GM23248 (cell line): ENCODE measurements at regions not wholly inside any gene's neighbourhood (a gene's known extent, or its start where the extent isn't known, plus 50 kb on each side); places are given as distances from the start of the nearest gene placed in this dataset.

ENCODE experiments used
- DNase-seq: peaks from one replicate; pipeline ENCODE4 v3.0.0-alpha.2; 2015
- H2AFZ ChIP-seq: fragments of 200-600 bp; sonication (generic); 2 replicates; pipeline ENCODE4 v1.6.1; 2016; ENCODE audit warnings: antibody characterized with exemption
- H3F3A ChIP-seq: fragments of 200-600 bp; sonication (generic); 2 replicates; pipeline ENCODE4 v1.6.1; 2016; ENCODE audit warnings: mild to moderate bottlenecking, antibody characterized with exemption, mixed run types; ENCODE audit not compliant: insufficient read depth
- H3K27ac ChIP-seq: fragments of 200-600 bp; sonication (generic); 2 replicates; pipeline ENCODE4 v1.5.1; 2016; ENCODE audit warnings: mild to moderate bottlenecking
- H3K27me3 ChIP-seq: fragments of 200-600 bp; sonication (generic); replicated peaks from 2 replicates; pipeline ENCODE4 v1.6.1; 2016; ENCODE audit warnings: mild to moderate bottlenecking; ENCODE audit not compliant: insufficient read depth
- H3K36me3 ChIP-seq: fragments of 200-600 bp; sonication (generic); 2 replicates; pipeline ENCODE4 v1.6.1; 2016; ENCODE audit warnings: low read depth, mild to moderate bottlenecking
- H3K4me1 ChIP-seq: fragments of 200-600 bp; sonication (generic); 2 replicates; pipeline ENCODE4 v1.6.1; 2016; ENCODE audit warnings: mild to moderate bottlenecking; ENCODE audit not compliant: insufficient read depth
- H3K4me2 ChIP-seq: fragments of 200-600 bp; sonication (generic); one replicate; pipeline ENCODE4 v1.6.1; 2016; ENCODE audit warnings: mild to moderate bottlenecking; ENCODE audit not compliant: unreplicated experiment
- H3K4me3 ChIP-seq: fragments of 200-600 bp; sonication (generic); 2 replicates; pipeline ENCODE4 v1.5.1; 2016; ENCODE audit warnings: mild to moderate bottlenecking
- H3K79me2 ChIP-seq: fragments of 200-600 bp; sonication (generic); 2 replicates; pipeline ENCODE4 v1.6.1; 2016; ENCODE audit warnings: mild to moderate bottlenecking; ENCODE audit not compliant: insufficient read depth
- H3K9ac ChIP-seq: fragments of 200-600 bp; sonication (generic); 2 replicates; pipeline ENCODE4 v1.6.1; 2016; ENCODE audit warnings: mild to moderate bottlenecking
- H3K9me2 ChIP-seq: fragments of 200-600 bp; sonication (generic); 2 replicates; pipeline ENCODE4 v1.6.1; 2016; ENCODE audit warnings: mixed run types, mild to moderate bottlenecking, moderate library complexity; ENCODE audit not compliant: insufficient read depth
- H3K9me3 ChIP-seq: fragments of 200-600 bp; sonication (generic); one replicate; pipeline ENCODE4 v1.6.1; 2017; ENCODE audit warnings: low read depth
- H4K20me1 ChIP-seq: fragments of 200-600 bp; sonication (generic); 2 replicates; pipeline ENCODE4 v1.6.0; 2016; ENCODE audit not compliant: insufficient read depth
- EZH2 ChIP-seq: fragments of 200-600 bp; sonication (generic); IDR thresholded peaks from 2 replicates; pipeline ENCODE4 v1.6.1; 2018; ENCODE audit warnings: antibody characterized with exemption, mild to moderate bottlenecking; ENCODE audit not compliant: insufficient read depth, poor library complexity, severe bottlenecking
- EZH2phosphoT487 ChIP-seq: fragments of 200-600 bp; sonication (generic); IDR thresholded peaks from 2 replicates; pipeline ENCODE4 v1.6.1; 2018; ENCODE audit warnings: antibody characterized with exemption, moderate library complexity, mild to moderate bottlenecking, low read depth; ENCODE audit not compliant: insufficient read depth
- WGBS, 2 experiments: methylation state at CpG; one replicate each; pipeline ENCODE4 v1.1.6; 2015 to 2017; ENCODE audit warnings: low lambda C conversion rate in 2 of 2, low coverage in 1 of 2; ENCODE audit errors: missing lambda C conversion rate in 2 of 2; 5-methylcytosine and 5-hydroxymethylcytosine counted together
- in situ Hi-C: fragments of 300-500 bp; cut with MboI; formaldehyde crosslinking; loops from 2 replicates; pipeline ENCODE4 v1.15.0; 2020

- Histone ChIP-seq H3K4me2 (no peak overlapping the region), H3K4me3 (no peak overlapping the region), H3K9ac (no peak overlapping the region), H3K4me1 (peaks cover 40% of the 10 kb centered on the region), H3K79me2 (no peaks in the 10 kb centered on the region), H3K9me3 (no peaks in the 10 kb centered on the region), H3K27ac (no peak overlapping the region), H3F3A (peaks cover 11% of the 10 kb centered on the region; the same call in 1 of the 2 replicates), H4K20me1 (no peaks in the 10 kb centered on the region), H3K27me3 (no peaks in the 10 kb centered on the region), H3K36me3 (no peaks in the 10 kb centered on the region), H3K9me2 (no peaks in the 10 kb centered on the region), H2AFZ (no peak overlapping the region)
- DNase-seq: no peak
- TF ChIP-seq EZH2phosphoT487 (no peak), EZH2 (no peak)
- WGBS, 2 experiments: 86 to 87% methylated on average over 5 of the region's 5 CpGs
- in situ Hi-C loops: no loop called here
Observed at GRCh38 chr15:66896611-66897010, 168.8 kb upstream of the SMAD3 start.

GRCh38 chr15:66897416-66897815 is 168.0 kb upstream of the SMAD3 start:
- Histone ChIP-seq H3K9me3 (no peaks in the 10 kb centered on the region), H3K27me3 (no peaks in the 10 kb centered on the region), H3K4me2 (no peak overlapping the region), H3K4me3 (no peak overlapping the region), H3K9ac (no peak overlapping the region), H3K9me2 (no peaks in the 10 kb centered on the region), H2AFZ (no peak overlapping the region), H3K4me1 (peaks cover 36% of the 10 kb centered on the region), H4K20me1 (no peaks in the 10 kb centered on the region), H3F3A (peaks cover 11% of the 10 kb centered on the region; the same call in 1 of the 2 replicates), H3K36me3 (no peaks in the 10 kb centered on the region), H3K79me2 (no peaks in the 10 kb centered on the region), H3K27ac (no peak overlapping the region)
- in situ Hi-C loops: no loop called here
- WGBS, 2 experiments: 59 to 67% methylated on average over 4 of the region's 4 CpGs
- TF ChIP-seq EZH2 (no peak), EZH2phosphoT487 (no peak)
- DNase-seq: no peak

DNA sequence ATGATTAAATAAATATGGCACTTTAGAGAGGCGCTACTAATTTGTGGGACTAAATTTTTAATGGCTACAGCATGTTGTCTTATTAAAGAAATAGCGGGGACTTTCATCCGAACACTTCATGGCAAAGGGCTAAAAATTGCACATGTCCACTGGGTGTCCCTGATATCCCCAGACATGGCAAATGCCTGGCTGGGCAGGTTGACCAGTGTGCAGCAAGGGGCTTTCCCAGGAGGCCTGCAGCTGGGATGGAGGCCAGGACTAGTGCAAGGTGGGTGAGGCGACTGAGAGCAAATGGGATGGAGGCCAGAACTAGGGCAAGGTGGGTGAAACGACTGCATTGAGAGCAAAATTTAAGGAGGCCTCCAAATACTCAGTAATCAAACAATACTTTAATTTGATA is 167.4 kb upstream of the SMAD3 start:
- Histone ChIP-seq H3K36me3 (no peaks in the 10 kb centered on the region), H3K27me3 (no peaks in the 10 kb centered on the region), H3K4me3 (no peak overlapping the region), H3F3A (peaks cover 11% of the 10 kb centered on the region; the same call in 1 of the 2 replicates), H3K9me2 (no peaks in the 10 kb centered on the region), H3K4me1 (peaks cover 33% of the 10 kb centered on the region), H3K79me2 (no peaks in the 10 kb centered on the region), H2AFZ (no peak overlapping the region), H3K9ac (no peak overlapping the region), H4K20me1 (no peaks in the 10 kb centered on the region), H3K27ac (no peak overlapping the region), H3K4me2 (no peak overlapping the region), H3K9me3 (no peaks in the 10 kb centered on the region)
- WGBS, 2 experiments: 91% methylated on average over 5 of the region's 5 CpGs
- TF ChIP-seq EZH2 (no peak), EZH2phosphoT487 (no peak)
- no peak for DNase-seq
- in situ Hi-C loops: no loop called here

- 95 to 97% methylated on average over 5 of the region's 5 CpGs for WGBS, 2 experiments
- Histone ChIP-seq H3K36me3 (no peaks in the 10 kb centered on the region), H3K27me3 (no peaks in the 10 kb centered on the region), H3K4me1 (peaks cover 33% of the 10 kb centered on the region), H3K4me2 (no peak overlapping the region), H3F3A (peaks cover 11% of the 10 kb centered on the region; the same call in 1 of the 2 replicates), H2AFZ (no peak overlapping the region), H3K9me3 (no peaks in the 10 kb centered on the region), H3K4me3 (no peak overlapping the region), H3K9me2 (no peaks in the 10 kb centered on the region), H3K79me2 (no peaks in the 10 kb centered on the region), H3K27ac (peak overlapping the region; percentile 67; the same call in 1 of the 2 replicates), H4K20me1 (no peaks in the 10 kb centered on the region), H3K9ac (no peak overlapping the region)
- TF ChIP-seq EZH2: no peak
- in situ Hi-C loops: no loop called here
- no peak for DNase-seq
Observed at GRCh38 chr15:66898656-66899386, 166.6 kb upstream of the SMAD3 start.
